Right lobe of liver (tissue), 4 donors: ENCODE measurements at regions not wholly inside any gene's neighbourhood (a gene's known extent, or its start where the extent isn't known, plus 50 kb on each side); places are given as distances from the start of the nearest gene placed in this dataset.

ENCODE experiments used
- CTCF ChIP-seq, 4 donors: fragments of 200-600 bp in 3 of 4; fragments of 450-650 bp in 1 of 4; IDR thresholded peaks; one replicate each; pipeline versions ENCODE4 v1.5.1 to v1.8.0; 2016 to 2022; ENCODE audit warnings: antibody characterized with exemption in 4 of 4, mild to moderate bottlenecking in 2 of 4
- POLR2A ChIP-seq: fragments of 450-650 bp; IDR thresholded peaks from one replicate; pipeline ENCODE4 v1.6.1; 2017; ENCODE audit warnings: antibody characterized with exemption, mild to moderate bottlenecking
- donor health status: DM: no; HTN: no; CAD: no.
- donor health status: DM: no; HTN: no; CAD: no.
- donor health status: DM: no; HTN: yes; CAD: no.

DNA sequence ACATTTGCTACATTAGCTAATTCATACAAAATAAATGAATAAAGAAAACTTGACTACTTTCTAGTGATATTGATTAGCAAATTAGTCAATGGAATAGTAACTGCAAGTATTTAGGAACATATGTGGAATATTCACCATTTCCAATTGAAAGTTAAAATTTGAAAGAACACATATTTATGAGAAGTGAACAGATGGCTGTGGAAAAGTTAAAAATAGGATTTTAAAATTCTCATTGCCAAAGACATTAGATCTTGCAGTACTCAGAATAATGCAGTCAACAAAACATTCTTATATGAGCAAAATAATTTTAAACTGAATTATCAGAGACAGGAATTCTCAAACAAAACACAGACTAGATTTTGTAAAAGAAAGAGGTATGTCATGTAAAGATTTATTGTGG lies 613.9 kb upstream of the NOVA1 start:
- no peak for TF ChIP-seq CTCF (IDR thresholded peaks at IDR 0.05)
- no peak for TF ChIP-seq POLR2A
